ENCODE measurements at regions not wholly inside any gene's neighbourhood (a gene's known extent, or its start where the extent isn't known, plus 50 kb on each side); places are given as distances from the start of the nearest gene placed in this dataset.

- TF ChIP-seq, protein P1, sequence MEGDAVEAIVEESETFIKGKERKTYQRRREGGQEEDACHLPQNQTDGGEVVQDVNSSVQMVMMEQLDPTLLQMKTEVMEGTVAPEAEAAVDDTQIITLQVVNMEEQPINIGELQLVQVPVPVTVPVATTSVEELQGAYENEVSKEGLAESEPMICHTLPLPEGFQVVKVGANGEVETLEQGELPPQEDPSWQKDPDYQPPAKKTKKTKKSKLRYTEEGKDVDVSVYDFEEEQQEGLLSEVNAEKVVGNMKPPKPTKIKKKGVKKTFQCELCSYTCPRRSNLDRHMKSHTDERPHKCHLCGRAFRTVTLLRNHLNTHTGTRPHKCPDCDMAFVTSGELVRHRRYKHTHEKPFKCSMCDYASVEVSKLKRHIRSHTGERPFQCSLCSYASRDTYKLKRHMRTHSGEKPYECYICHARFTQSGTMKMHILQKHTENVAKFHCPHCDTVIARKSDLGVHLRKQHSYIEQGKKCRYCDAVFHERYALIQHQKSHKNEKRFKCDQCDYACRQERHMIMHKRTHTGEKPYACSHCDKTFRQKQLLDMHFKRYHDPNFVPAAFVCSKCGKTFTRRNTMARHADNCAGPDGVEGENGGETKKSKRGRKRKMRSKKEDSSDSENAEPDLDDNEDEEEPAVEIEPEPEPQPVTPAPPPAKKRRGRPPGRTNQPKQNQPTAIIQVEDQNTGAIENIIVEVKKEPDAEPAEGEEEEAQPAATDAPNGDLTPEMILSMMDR (IDR thresholded peaks at IDR 0.05; ENCODE audit: control insufficient read depth, extremely low read depth, insufficient read depth): 0 out of 2 replicates have a peak, but pooled peaks have one; percentile 4
- H3K4me3 ChIP-seq (ENCODE audit: low read depth, low read length): no peak overlapping the region
- no peak for DNase-seq (ENCODE audit: low read depth)
Observed at GRCh38 chr12:89884416-89884898, 175.8 kb upstream of the ATP2B1 start.

DNA sequence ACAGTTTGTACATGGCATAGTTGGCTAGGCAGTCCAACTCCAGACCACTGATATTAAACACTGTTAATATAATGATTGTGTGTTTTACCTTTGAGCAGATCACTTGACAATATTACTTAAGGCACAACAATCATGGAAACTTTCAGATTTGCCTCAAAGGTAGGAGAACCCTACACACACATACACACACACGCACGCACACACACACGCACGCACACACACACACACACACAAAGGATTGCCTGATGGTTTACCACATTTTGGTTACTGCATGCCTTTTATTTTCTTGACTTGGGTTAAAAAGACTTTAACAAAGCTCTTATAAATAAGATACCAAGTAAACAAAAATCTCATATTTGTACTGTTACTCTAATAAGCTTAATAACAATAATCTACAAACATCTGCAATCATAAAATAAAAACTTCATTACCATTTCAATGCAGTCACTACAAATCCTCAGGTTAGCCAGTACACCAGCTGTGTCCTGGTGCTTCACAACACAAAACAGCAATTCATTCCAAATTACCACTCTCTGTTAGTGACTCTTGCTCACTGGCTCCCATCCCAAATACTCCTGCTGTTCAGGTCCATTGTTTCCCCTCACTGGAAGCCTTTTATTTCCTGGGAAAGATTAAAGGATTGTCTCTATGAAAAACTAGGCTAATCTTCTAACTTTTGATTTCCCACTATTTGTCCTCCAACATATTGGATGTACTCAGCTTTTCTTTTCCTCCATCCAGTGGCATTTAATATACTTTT is 175.2 kb upstream of the ATP2B1 start:
- TF ChIP-seq, protein P1 (IDR thresholded peaks at IDR 0.05; ENCODE audit: control insufficient read depth, extremely low read depth, insufficient read depth): no peak
- DNase-seq (ENCODE audit: low read depth): no peak
- H3K4me3 ChIP-seq (ENCODE audit: low read depth, low read length): no peak overlapping the region

GRCh38 chr12:89882792-89883191 is 174.2 kb upstream of the ATP2B1 start:
- TF ChIP-seq, protein P1 (IDR thresholded peaks at IDR 0.05; ENCODE audit: control insufficient read depth, extremely low read depth, insufficient read depth): no peak
- H3K4me3 ChIP-seq (ENCODE audit: low read depth, low read length): no peak overlapping the region
- DNase-seq (ENCODE audit: low read depth): no peak

- TF ChIP-seq, protein P1 (IDR thresholded peaks at IDR 0.05; ENCODE audit: control insufficient read depth, extremely low read depth, insufficient read depth): no peak
- no peak for DNase-seq (ENCODE audit: low read depth)
- H3K4me3 ChIP-seq (ENCODE audit: low read depth, low read length): no peak overlapping the region
Observed at GRCh38 chr12:89882050-89882449, 173.4 kb upstream of the ATP2B1 start.

- no peak for DNase-seq (ENCODE audit: low read depth)
- TF ChIP-seq, protein P1 (IDR thresholded peaks at IDR 0.05; ENCODE audit: control insufficient read depth, extremely low read depth, insufficient read depth): no peak
- H3K4me3 ChIP-seq (ENCODE audit: low read depth, low read length): no peak overlapping the region
Observed at GRCh38 chr12:89880690-89881350, 172.2 kb upstream of the ATP2B1 start.

DNA sequence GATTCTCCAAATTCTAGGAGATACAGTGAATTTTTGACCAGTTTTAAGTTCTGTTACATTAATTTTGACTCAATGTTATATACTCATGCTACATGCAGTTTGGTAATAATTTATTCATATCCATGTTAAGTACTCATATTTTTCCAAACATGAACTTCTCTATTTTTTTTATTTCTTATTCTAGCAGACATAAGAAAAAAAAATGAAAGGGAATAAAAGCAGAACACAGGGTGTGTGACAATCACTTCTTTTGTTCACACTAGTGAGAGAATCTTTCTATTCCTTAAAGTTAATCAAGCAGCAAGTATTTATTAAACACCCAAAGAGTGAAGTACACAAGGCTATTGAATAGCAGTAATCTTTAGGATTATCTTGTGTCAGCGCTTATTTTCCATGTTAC is 171.1 kb upstream of the ATP2B1 start:
- no peak for DNase-seq (ENCODE audit: low read depth)
- no peak overlapping the region for H3K4me3 ChIP-seq (ENCODE audit: low read depth, low read length)
- TF ChIP-seq, protein P1 (IDR thresholded peaks at IDR 0.05; ENCODE audit: control insufficient read depth, extremely low read depth, insufficient read depth): no peak

Data from LNCaP clone FGC (cell line).